HUES48 (cell line): ENCODE measurements at regions not wholly inside any gene's neighbourhood (a gene's known extent, or its start where the extent isn't known, plus 50 kb on each side); places are given as distances from the start of the nearest gene placed in this dataset.
"Not testable (repeated sequence)": the region's sequence is repeated elsewhere in the genome, so short reads cannot be mapped to it uniquely, and the experiment has no call there.

Experiments used
- H3K27ac ChIP-seq: one replicate; pipeline ENCODE4 v1.7.0; 2013; ENCODE audit warnings: low read depth, low read length, inconsistent platforms
- H3K27me3 ChIP-seq: 2 replicates; pipeline ENCODE4 v1.6.1; 2013; ENCODE audit warnings: mild to moderate bottlenecking, low read length; ENCODE audit not compliant: control insufficient read depth, insufficient read depth
- H3K36me3 ChIP-seq: 2 replicates; pipeline ENCODE4 v1.6.1; 2013; ENCODE audit warnings: low read length; ENCODE audit not compliant: control insufficient read depth, insufficient read depth
- H3K4me1 ChIP-seq: 2 replicates; pipeline ENCODE4 v1.6.1; 2013; ENCODE audit warnings: mild to moderate bottlenecking, low read length; ENCODE audit not compliant: control insufficient read depth, insufficient read depth
- H3K4me3 ChIP-seq: 2 replicates; pipeline ENCODE4 v1.5.1; 2013; ENCODE audit warnings: mild to moderate bottlenecking, low read depth, low read length
- H3K9ac ChIP-seq: 2 replicates; pipeline ENCODE4 v1.6.1; 2013; ENCODE audit warnings: mild to moderate bottlenecking, low read depth, low read length, moderate library complexity
- H3K9me3 ChIP-seq: 2 replicates; pipeline ENCODE4 v1.6.1; 2013; ENCODE audit warnings: low read length; ENCODE audit not compliant: control insufficient read depth, insufficient read depth

DNA sequence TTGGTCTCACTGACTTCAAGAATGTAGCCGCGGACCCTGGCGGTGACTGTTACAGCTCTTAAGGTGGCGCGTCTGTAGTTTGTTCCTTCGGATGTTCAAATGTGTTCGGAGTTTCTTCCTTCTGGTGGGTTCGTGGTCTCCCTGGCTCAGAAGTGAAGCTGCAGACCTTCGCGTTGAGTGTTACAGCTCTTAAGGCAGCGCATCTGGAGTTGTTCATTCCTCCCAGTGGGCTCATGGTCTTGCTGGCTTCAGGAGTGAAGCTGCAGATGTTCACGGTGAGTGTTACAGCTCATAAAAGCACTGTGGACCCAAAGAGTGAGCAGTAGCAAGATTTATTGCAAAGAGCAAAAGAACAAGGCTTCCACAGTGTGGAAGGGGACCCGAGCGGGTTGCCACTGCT is 2067.0 kb upstream of the CDH6 start:
- H3K27ac ChIP-seq, H3K9me3 ChIP-seq, H3K36me3 ChIP-seq: not testable (repeated sequence)

GRCh38 chr5:29122306-29122705 is 2071.2 kb upstream of the CDH6 start:
- no peak overlapping the region for H3K27ac ChIP-seq
- H3K4me3 ChIP-seq = no peak overlapping the region
- H3K9ac ChIP-seq = no peak overlapping the region
- H3K27me3 ChIP-seq = no peaks in the 10 kb centered on the region
- no peaks in the 10 kb centered on the region for H3K36me3 ChIP-seq
- H3K9me3 ChIP-seq = no peaks in the 10 kb centered on the region
- peaks cover 11% of the 10 kb centered on the region; the same call in 1 of the 2 replicates for H3K4me1 ChIP-seq

More for the DNA sequence above, 2067.0 kb upstream of the CDH6 start:
- H3K9ac ChIP-seq, H3K4me3 ChIP-seq, H3K27me3 ChIP-seq: not testable (repeated sequence)
- H3K4me1 ChIP-seq = peaks cover 11% of the 10 kb centered on the region; the same call in 1 of the 2 replicates

DNA sequence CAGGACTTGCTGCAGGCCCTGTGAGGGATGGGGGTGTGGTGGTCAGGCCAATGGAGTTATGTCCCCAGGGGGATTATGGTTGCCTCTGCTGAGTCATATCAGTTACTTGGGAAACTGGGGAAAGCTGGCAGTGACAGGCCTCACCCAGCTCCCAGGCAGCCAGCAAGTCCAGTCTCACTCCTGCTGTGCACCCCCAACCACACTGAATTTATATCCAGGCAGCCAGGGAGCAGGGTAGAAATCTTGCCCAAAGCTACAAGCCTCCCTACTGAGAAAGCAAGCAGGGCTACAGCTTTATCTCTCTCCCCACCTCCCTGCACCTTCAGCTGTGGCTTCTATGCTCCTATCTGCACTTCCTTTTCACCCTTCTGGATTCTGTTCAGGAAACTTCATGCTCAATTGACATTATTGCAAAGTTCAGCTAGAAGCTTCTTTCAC is 2076.0 kb upstream of the CDH9 start:
- Histone ChIP-seq H3K36me3 (no peaks in the 10 kb centered on the region), H3K4me3 (no peak overlapping the region), H3K9ac (no peak overlapping the region), H3K9me3 (no peaks in the 10 kb centered on the region), H3K4me1 (no peaks in the 10 kb centered on the region), H3K27me3 (no peaks in the 10 kb centered on the region), H3K27ac (no peak overlapping the region)

- H3K36me3 ChIP-seq = no peaks in the 10 kb centered on the region
- H3K27ac ChIP-seq = no peak overlapping the region
- H3K9me3 ChIP-seq = no peaks in the 10 kb centered on the region
- H3K9ac ChIP-seq = no peak overlapping the region
- no peak overlapping the region for H3K4me3 ChIP-seq
- no peaks in the 10 kb centered on the region for H3K4me1 ChIP-seq
- no peaks in the 10 kb centered on the region for H3K27me3 ChIP-seq
Measured at GRCh38 chr5:29113516-29113915, 2075.1 kb upstream of the CDH9 start.

DNA sequence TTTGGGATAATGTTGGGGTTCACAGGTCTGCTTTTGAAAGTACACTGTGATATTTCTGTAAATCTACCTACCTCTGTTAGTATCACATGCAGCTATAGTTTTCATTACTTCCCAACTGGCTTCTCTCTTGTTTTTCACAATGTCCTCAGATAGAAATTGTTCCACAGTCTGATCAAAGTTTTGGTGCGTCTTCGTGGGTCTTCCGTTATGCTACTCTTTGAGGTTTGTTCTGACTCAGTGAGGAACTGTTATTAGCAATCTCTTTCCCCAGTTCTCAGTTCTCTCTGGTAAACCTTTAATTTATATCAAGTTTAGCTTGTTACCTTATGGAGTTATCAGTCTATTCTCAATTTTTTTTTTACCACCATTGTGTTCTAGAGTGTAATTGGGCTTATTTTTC is 2061.2 kb upstream of the CDH9 start:
- Histone ChIP-seq H3K9me3 (no peaks in the 10 kb centered on the region), H3K27ac (no peak overlapping the region), H3K36me3 (no peaks in the 10 kb centered on the region), H3K9ac (no peak overlapping the region), H3K4me3 (no peak overlapping the region), H3K4me1 (0 out of 2 replicates have a peak, but pooled peaks cover 5% of the 10 kb centered on the region), H3K27me3 (no peaks in the 10 kb centered on the region)

GRCh38 chr5:29089591-29090130 is 2051.3 kb upstream of the CDH9 start:
- H3K27ac ChIP-seq = no peak overlapping the region
- no peaks in the 10 kb centered on the region for H3K4me1 ChIP-seq
- no peak overlapping the region for H3K4me3 ChIP-seq
- H3K27me3 ChIP-seq = no peaks in the 10 kb centered on the region
- no peaks in the 10 kb centered on the region for H3K9me3 ChIP-seq
- no peaks in the 10 kb centered on the region for H3K36me3 ChIP-seq
- no peak overlapping the region for H3K9ac ChIP-seq

DNA sequence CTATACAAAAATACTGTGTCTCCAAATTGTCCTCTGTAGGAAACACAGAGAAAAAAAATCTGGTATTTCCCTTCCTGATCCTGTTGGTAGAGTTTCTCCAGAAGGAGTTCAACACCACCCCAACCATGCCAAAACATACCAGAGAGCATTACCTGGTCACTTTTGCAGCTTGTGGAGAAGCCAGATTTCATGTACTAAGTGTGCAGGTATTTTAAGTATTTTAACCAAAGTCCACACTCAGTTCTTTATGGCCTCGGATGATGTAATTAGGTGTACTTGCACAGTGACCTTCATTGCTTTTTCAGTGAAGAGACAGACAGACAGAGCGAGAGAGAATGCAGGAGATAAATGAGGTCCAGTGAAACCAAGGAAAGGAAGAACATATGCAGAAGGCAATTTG is 2046.8 kb upstream of the CDH9 start:
- no peaks in the 10 kb centered on the region for H3K9me3 ChIP-seq
- H3K27me3 ChIP-seq = no peaks in the 10 kb centered on the region
- H3K27ac ChIP-seq = no peak overlapping the region
- H3K4me1 ChIP-seq = no peaks in the 10 kb centered on the region
- no peak overlapping the region for H3K9ac ChIP-seq
- H3K4me3 ChIP-seq = no peak overlapping the region
- no peaks in the 10 kb centered on the region for H3K36me3 ChIP-seq

DNA sequence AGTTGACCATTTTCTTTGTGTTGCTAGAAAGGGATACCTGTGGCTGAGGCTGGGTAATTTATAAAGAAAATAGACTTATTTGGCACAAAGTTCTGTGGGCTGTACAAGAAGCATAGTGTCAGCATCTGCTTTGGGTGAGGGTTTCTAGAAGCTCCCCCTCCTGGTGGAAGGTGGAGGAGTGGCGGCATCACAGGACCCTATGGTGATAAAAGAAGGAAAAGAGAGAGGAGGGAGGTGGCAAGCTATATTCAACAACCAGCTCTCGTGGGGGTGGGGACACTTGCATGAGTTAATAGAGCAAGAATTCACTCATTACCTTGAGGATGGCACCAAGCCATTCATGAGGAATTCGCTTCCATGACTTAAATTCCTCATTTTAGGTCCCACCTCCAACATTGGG is 2041.4 kb upstream of the CDH9 start:
- Histone ChIP-seq H3K4me3 (no peak overlapping the region), H3K27me3 (no peaks in the 10 kb centered on the region), H3K9me3 (no peaks in the 10 kb centered on the region), H3K27ac (no peak overlapping the region), H3K9ac (no peak overlapping the region), H3K4me1 (no peaks in the 10 kb centered on the region), H3K36me3 (no peaks in the 10 kb centered on the region)

DNA sequence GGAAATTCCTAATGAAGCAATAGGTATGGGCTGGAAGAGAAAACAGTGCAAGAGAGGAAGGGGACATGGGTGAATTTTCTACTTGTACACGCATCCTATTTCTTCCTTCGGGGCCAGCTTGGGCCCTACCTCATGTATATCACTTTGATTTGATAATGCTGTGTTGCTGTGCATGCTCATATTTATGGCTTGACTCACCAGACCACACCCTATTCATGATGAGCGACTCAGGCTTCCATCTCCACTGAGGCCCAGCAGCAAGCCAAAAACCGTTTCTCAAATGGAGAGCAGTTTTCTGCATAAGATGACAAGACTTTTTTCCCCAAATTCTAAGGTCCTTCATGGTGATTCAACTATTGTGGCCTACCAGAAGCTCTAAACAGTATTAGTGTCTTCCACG is 2039.1 kb upstream of the CDH9 start:
- Histone ChIP-seq H3K4me3 (no peak overlapping the region), H3K27ac (no peak overlapping the region), H3K27me3 (no peaks in the 10 kb centered on the region), H3K9ac (no peak overlapping the region), H3K4me1 (no peaks in the 10 kb centered on the region), H3K36me3 (no peaks in the 10 kb centered on the region), H3K9me3 (no peaks in the 10 kb centered on the region)

- Histone ChIP-seq H3K4me1 (no peaks in the 10 kb centered on the region), H3K9me3 (no peaks in the 10 kb centered on the region), H3K36me3 (no peaks in the 10 kb centered on the region), H3K4me3 (no peak overlapping the region), H3K9ac (no peak overlapping the region), H3K27me3 (no peaks in the 10 kb centered on the region), H3K27ac (no peak overlapping the region)
Measured at GRCh38 chr5:29069104-29069402, 2030.7 kb upstream of the CDH9 start.

DNA sequence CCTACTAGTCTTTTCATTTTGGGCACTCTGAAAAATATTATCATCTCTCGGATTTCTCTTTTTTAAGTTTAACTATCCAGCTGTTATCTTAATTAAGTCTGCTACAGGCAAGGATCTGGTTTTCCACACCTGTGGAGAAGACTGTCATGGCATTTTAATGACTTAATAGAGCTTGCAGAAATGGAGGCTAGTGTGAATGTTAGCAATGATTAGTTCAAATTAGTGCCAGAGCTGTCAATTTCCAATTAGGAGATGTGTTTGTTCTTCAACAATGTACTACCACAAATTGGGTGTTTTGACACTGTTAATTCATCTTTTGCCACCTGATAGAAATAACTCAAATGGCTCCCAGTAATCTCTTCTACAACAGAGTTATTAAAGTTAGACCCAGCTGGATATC is 2023.0 kb upstream of the CDH9 start:
- Histone ChIP-seq H3K27ac (no peak overlapping the region), H3K4me1 (no peaks in the 10 kb centered on the region), H3K4me3 (no peak overlapping the region), H3K9me3 (no peaks in the 10 kb centered on the region), H3K9ac (no peak overlapping the region), H3K27me3 (no peaks in the 10 kb centered on the region), H3K36me3 (no peaks in the 10 kb centered on the region)

DNA sequence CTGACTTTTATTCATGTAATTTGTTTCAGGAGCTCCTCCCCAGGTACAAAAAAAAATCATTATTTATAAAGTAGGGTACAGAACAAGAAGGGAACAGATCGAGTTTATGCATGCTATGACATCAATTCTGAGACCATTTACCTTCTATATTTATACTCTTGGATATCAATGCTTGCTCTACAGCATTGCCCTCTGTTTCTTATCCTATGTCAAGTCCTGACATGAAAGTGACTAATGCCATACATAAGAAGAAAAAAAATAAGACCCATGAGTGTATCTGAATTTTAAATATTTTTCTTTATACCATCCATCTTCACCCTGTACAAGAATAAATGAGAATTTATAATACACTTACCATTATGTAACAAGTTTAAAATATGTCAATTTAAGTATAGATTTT is 2016.3 kb upstream of the CDH9 start:
- Histone ChIP-seq H3K9me3 (no peaks in the 10 kb centered on the region), H3K36me3 (no peaks in the 10 kb centered on the region), H3K4me3 (no peak overlapping the region), H3K27me3 (no peaks in the 10 kb centered on the region), H3K9ac (no peak overlapping the region), H3K27ac (no peak overlapping the region), H3K4me1 (no peaks in the 10 kb centered on the region)
